Gastroesophageal sphincter (tissue), 3 donors: ENCODE measurements at regions not wholly inside any gene's neighbourhood (a gene's known extent, or its start where the extent isn't known, plus 50 kb on each side); places are given as distances from the start of the nearest gene placed in this dataset.

Source experiments
- POLR2A ChIP-seq, 2 donors: fragments of 450-650 bp; IDR thresholded peaks; one replicate each; pipeline ENCODE4 v1.6.1; 2017; ENCODE audit warnings: antibody characterized with exemption in 2 of 2, mild to moderate bottlenecking in 2 of 2, moderate library complexity in 1 of 2
- TF ChIP-seq, protein P1 (sequence below), 4 experiments: fragments of 200-600 bp in 2 of 4; fragments of 450-650 bp in 2 of 4; sonication (generic) in 1 of 4; IDR thresholded peaks; one replicate each; pipeline ENCODE4 v1.5.1; 2017 to 2019; ENCODE audit warnings: antibody characterized with exemption in 4 of 4, mild to moderate bottlenecking in 2 of 4, moderate library complexity in 2 of 4

DNA sequence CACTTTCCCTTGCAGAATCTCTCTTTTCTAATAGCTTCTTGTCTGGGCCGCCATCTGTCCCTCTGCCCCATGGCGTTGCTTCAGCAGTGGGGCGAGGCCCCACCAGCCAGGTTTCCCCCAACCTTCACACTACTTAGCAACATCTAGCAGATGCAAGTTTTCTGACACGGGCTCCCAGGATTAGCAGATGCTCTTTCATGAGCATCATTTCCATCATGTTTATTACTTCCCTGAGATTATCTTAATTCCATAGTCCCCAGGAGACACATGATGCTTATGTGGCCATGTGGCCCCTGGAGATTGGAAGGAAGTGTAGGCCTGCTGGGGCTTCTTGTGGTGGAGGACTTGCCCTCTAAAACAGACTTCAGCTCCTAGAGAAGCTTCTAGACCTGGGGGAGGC lies 102.0 kb upstream of the MYL2 start:
- TF ChIP-seq, protein P1, sequence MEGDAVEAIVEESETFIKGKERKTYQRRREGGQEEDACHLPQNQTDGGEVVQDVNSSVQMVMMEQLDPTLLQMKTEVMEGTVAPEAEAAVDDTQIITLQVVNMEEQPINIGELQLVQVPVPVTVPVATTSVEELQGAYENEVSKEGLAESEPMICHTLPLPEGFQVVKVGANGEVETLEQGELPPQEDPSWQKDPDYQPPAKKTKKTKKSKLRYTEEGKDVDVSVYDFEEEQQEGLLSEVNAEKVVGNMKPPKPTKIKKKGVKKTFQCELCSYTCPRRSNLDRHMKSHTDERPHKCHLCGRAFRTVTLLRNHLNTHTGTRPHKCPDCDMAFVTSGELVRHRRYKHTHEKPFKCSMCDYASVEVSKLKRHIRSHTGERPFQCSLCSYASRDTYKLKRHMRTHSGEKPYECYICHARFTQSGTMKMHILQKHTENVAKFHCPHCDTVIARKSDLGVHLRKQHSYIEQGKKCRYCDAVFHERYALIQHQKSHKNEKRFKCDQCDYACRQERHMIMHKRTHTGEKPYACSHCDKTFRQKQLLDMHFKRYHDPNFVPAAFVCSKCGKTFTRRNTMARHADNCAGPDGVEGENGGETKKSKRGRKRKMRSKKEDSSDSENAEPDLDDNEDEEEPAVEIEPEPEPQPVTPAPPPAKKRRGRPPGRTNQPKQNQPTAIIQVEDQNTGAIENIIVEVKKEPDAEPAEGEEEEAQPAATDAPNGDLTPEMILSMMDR (IDR thresholded peaks at IDR 0.05) = no peak
- TF ChIP-seq POLR2A (IDR thresholded peaks at IDR 0.05) = no peak
